SU-DHL-6 (cell line): ENCODE measurements at regions not wholly inside any gene's neighbourhood (a gene's known extent, or its start where the extent isn't known, plus 50 kb on each side); places are given as distances from the start of the nearest gene placed in this dataset.

Source experiments
- EZH2phosphoT487 ChIP-seq: fragments of 200-600 bp; sonication (generic), shearing (Covaris generic); conservative IDR thresholded peaks from 2 replicates; pipeline ENCODE4 v1.6.1; 2018; ENCODE audit warnings: mild to moderate bottlenecking, antibody characterized with exemption, low read length, moderate library complexity, mixed read lengths
- TF ChIP-seq, protein P1 (sequence below): fragments of 200-600 bp; sonication (generic); IDR thresholded peaks from one replicate; pipeline ENCODE4 v1.5.1; 2017; ENCODE audit warnings: antibody characterized with exemption, mild to moderate bottlenecking, low read length, moderate library complexity; ENCODE audit not compliant: insufficient read depth, poor library complexity, severe bottlenecking

GRCh38 chr7:16234493-16235146, 186.7 kb downstream of the CRPPA start:
- TF ChIP-seq, protein P1, sequence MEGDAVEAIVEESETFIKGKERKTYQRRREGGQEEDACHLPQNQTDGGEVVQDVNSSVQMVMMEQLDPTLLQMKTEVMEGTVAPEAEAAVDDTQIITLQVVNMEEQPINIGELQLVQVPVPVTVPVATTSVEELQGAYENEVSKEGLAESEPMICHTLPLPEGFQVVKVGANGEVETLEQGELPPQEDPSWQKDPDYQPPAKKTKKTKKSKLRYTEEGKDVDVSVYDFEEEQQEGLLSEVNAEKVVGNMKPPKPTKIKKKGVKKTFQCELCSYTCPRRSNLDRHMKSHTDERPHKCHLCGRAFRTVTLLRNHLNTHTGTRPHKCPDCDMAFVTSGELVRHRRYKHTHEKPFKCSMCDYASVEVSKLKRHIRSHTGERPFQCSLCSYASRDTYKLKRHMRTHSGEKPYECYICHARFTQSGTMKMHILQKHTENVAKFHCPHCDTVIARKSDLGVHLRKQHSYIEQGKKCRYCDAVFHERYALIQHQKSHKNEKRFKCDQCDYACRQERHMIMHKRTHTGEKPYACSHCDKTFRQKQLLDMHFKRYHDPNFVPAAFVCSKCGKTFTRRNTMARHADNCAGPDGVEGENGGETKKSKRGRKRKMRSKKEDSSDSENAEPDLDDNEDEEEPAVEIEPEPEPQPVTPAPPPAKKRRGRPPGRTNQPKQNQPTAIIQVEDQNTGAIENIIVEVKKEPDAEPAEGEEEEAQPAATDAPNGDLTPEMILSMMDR, result no peak
- TF ChIP-seq EZH2phosphoT487, result no peak
